H1 (cell line): ENCODE measurements at regions not wholly inside any gene's neighbourhood (a gene's known extent, or its start where the extent isn't known, plus 50 kb on each side); places are given as distances from the start of the nearest gene placed in this dataset.
A peak's percentile ranks its signal among the peaks of the same experiment; 100 is the strongest.

Experiments used
- CTCF ChIA-PET: fragments of 300-600 bp; sonication (Branson Sonifier 250); formaldehyde crosslinking; loops from one replicate; lab custom pipeline; 2021; ENCODE audit not compliant: partially characterized antibody; lab: Charles Lee
- POLR2A ChIA-PET: fragments of 300-600 bp; sonication (Branson Sonifier 250); formaldehyde crosslinking; loops from one replicate; lab custom pipeline; 2021; ENCODE audit warnings: inconsistent platforms; ENCODE audit not compliant: partially characterized antibody; lab: Charles Lee
- DNase-seq, 2 experiments: peaks; one replicate each; pipeline versions ENCODE4 v3.0.0 to v3.0.0-alpha.2; 2010 to 2022; ENCODE audit warnings: low spot score in 2 of 2, low read depth in 1 of 2, mixed read lengths in 1 of 2
- FAIRE-seq: peaks from 2 replicates; lab custom pipeline; 2011; peaks lifted over from hg19 to GRCh38; lab: Jason Lieb, UNC
- H2AFZ ChIP-seq: 2 replicates; pipeline ENCODE4 v1.8.1; 2012; ENCODE audit warnings: low read length, inconsistent platforms
- H2AK5ac ChIP-seq: 2 replicates; pipeline ENCODE4 v1.6.1; 2013; ENCODE audit warnings: low read depth, low read length
- H2BK120ac ChIP-seq: replicated peaks from 2 replicates; pipeline ENCODE3; 2013; ENCODE audit warnings: low read depth, low read length, inconsistent platforms
- H2BK12ac ChIP-seq: 2 replicates; pipeline ENCODE4 v1.6.1; 2013; ENCODE audit warnings: low read depth, low read length
- H2BK15ac ChIP-seq: 2 replicates; pipeline ENCODE4 v1.6.1; 2013; ENCODE audit warnings: low read length
- H2BK20ac ChIP-seq: 2 replicates; pipeline ENCODE4 v1.6.1; 2013; ENCODE audit warnings: low read length
- H2BK5ac ChIP-seq: 2 replicates; pipeline ENCODE4 v1.6.1; 2013; ENCODE audit warnings: low read depth, low read length
- H3K14ac ChIP-seq: 2 replicates; pipeline ENCODE4 v1.6.1; 2013; ENCODE audit warnings: inconsistent platforms; ENCODE audit not compliant: insufficient read length
- H3K18ac ChIP-seq: 2 replicates; pipeline ENCODE4 v1.6.1; 2013; ENCODE audit warnings: low read length; ENCODE audit errors: extremely low read depth
- H3K23ac ChIP-seq: 2 replicates; pipeline ENCODE4 v1.6.1; 2013; ENCODE audit warnings: inconsistent platforms; ENCODE audit not compliant: insufficient read length
- H3K23me2 ChIP-seq: 2 replicates; pipeline ENCODE4 v1.6.1; 2013; ENCODE audit warnings: low read depth, low read length
- H3K27ac ChIP-seq: 2 replicates; pipeline ENCODE4 v1.6.1; 2011; ENCODE audit warnings: low read depth, low read length, inconsistent platforms
- H3K27me3 ChIP-seq, 4 experiments: replicated peaks in 1 of 4; 1 replicate in 1 of 4; 2 replicates in 3 of 4; pipeline versions ENCODE4 v1.6.1 to v1.8.1; 2011 to 2013; ENCODE audit warnings: low read length in 3 of 4, mild to moderate bottlenecking in 3 of 4, inconsistent platforms in 2 of 4, mixed read lengths in 2 of 4, moderate library complexity in 1 of 4; ENCODE audit not compliant: control insufficient read depth in 3 of 4, insufficient read depth in 3 of 4; ENCODE audit errors: extremely low read depth in 1 of 4
- H3K36me3 ChIP-seq, 4 experiments: 2 replicates each; pipeline versions ENCODE4 v1.6.1 to v1.8.1; 2011 to 2013; ENCODE audit warnings: mild to moderate bottlenecking in 4 of 4, low read length in 3 of 4, moderate library complexity in 2 of 4, control low read depth in 1 of 4, inconsistent platforms in 1 of 4; ENCODE audit not compliant: insufficient read depth in 4 of 4, control insufficient read depth in 2 of 4
- H3K4ac ChIP-seq: replicated peaks from 2 replicates; pipeline ENCODE3; 2013; ENCODE audit warnings: low read length, low read depth, mixed read lengths, inconsistent platforms; ENCODE audit not compliant: insufficient read length
- H3K4me1 ChIP-seq, 4 experiments: replicated peaks in 1 of 4; 1 replicate in 1 of 4; 2 replicates in 3 of 4; pipeline versions ENCODE4 v1.6.1 to v1.8.1; 2011 to 2013; ENCODE audit warnings: low read length in 3 of 4, inconsistent platforms in 2 of 4, mixed read lengths in 1 of 4; ENCODE audit not compliant: insufficient read depth in 4 of 4, control insufficient read depth in 3 of 4
- H3K4me2 ChIP-seq, 2 experiments: 2 replicates each; pipeline versions ENCODE4 v1.6.1 to v1.8.1; 2011 to 2013; ENCODE audit warnings: low read depth in 2 of 2, low read length in 2 of 2, control low read depth in 1 of 2, inconsistent platforms in 1 of 2, mild to moderate bottlenecking in 1 of 2; ENCODE audit not compliant: insufficient read depth in 1 of 2
- H3K4me3 ChIP-seq, 4 experiments: fragments of 200-600, 300-600 bp in 1 of 4; sonication (generic), shearing (Covaris generic), sonication (Bioruptor Twin) in 1 of 4; 2 replicates each; pipeline versions ENCODE4 v1.5.1 to v1.8.1; 2011 to 2016; ENCODE audit warnings: low read length in 4 of 4, low read depth in 3 of 4, control low read depth in 2 of 4, inconsistent platforms in 2 of 4, mild to moderate bottlenecking in 2 of 4, mixed read lengths in 1 of 4, moderate library complexity in 1 of 4; ENCODE audit not compliant: insufficient read depth in 2 of 4; ENCODE audit errors: extremely low read depth in 1 of 4
- H3K56ac ChIP-seq: replicated peaks from 2 replicates; pipeline ENCODE3; 2013; ENCODE audit warnings: low read depth, mild to moderate bottlenecking, mixed read lengths, low read length, inconsistent platforms; ENCODE audit not compliant: insufficient read length
- H3K79me1 ChIP-seq: 2 replicates; pipeline ENCODE4 v1.6.1; 2013; ENCODE audit warnings: low read depth, low read length, control low read depth
- H3K79me2 ChIP-seq, 2 experiments: 2 replicates each; pipeline versions ENCODE4 v1.6.1 to v1.8.1; 2012 to 2013; ENCODE audit warnings: low read length in 2 of 2, mild to moderate bottlenecking in 2 of 2, inconsistent platforms in 1 of 2; ENCODE audit not compliant: insufficient read depth in 2 of 2, control insufficient read depth in 1 of 2
- H3K9ac ChIP-seq, 4 experiments: replicated peaks in 1 of 4; 1 replicate in 1 of 4; 2 replicates in 3 of 4; pipeline versions ENCODE4 v1.6.1 to v1.8.1; 2011 to 2013; ENCODE audit warnings: low read depth in 3 of 4, low read length in 3 of 4, control low read depth in 2 of 4, mild to moderate bottlenecking in 2 of 4, moderate library complexity in 2 of 4, inconsistent platforms in 1 of 4; ENCODE audit errors: extremely low read depth in 1 of 4
- H3K9me3 ChIP-seq, 2 experiments: 2 replicates each; pipeline versions ENCODE4 v1.6.1 to v1.8.1; 2012 to 2013; ENCODE audit warnings: mild to moderate bottlenecking in 2 of 2, moderate library complexity in 2 of 2, control low read depth in 1 of 2, inconsistent platforms in 1 of 2, low read depth in 1 of 2, low read length in 1 of 2, mixed read lengths in 1 of 2; ENCODE audit not compliant: insufficient read depth in 2 of 2
- H4K20me1 ChIP-seq, 2 experiments: replicated peaks in 1 of 2; 2 replicates each; pipeline versions ENCODE3 to v1.8.1; 2011 to 2013; ENCODE audit warnings: inconsistent platforms in 2 of 2, low read length in 2 of 2, mild to moderate bottlenecking in 1 of 2; ENCODE audit not compliant: insufficient read depth in 2 of 2, control insufficient read depth in 1 of 2
- H4K5ac ChIP-seq: 2 replicates; pipeline ENCODE4 v1.6.1; 2013; ENCODE audit warnings: low read length, low read depth, mixed read lengths, inconsistent platforms; ENCODE audit not compliant: insufficient read length
- H4K8ac ChIP-seq: 2 replicates; pipeline ENCODE4 v1.8.0; 2013; ENCODE audit warnings: mild to moderate bottlenecking, moderate library complexity, low read length, inconsistent platforms; ENCODE audit not compliant: insufficient read depth; ENCODE audit errors: extremely low read depth
- H4K91ac ChIP-seq: replicated peaks from 2 replicates; pipeline ENCODE3; 2013; ENCODE audit warnings: low read length, mixed read lengths, inconsistent platforms; ENCODE audit not compliant: insufficient read length
- CBX5 ChIP-seq: fragments of 300-800, 300-1000 bp; sonication (generic); IDR thresholded peaks from 2 replicates; pipeline ENCODE4 v1.7.1; 2016; ENCODE audit warnings: antibody characterized with exemption, low read length, low read depth
- CHD1 ChIP-seq: IDR thresholded peaks from 2 replicates; pipeline ENCODE4 v1.6.1; 2012; ENCODE audit warnings: low read depth, low read length, improper control_type of control experiment
- FOSL1 ChIP-seq: IDR thresholded peaks from 2 replicates; pipeline ENCODE4 v1.6.1; 2011; ENCODE audit warnings: mild to moderate bottlenecking, low read depth, low read length, moderate library complexity; ENCODE audit not compliant: insufficient read depth
- JUN ChIP-seq: IDR thresholded peaks from 2 replicates; pipeline ENCODE4 v1.6.1; 2011; ENCODE audit warnings: low read depth, mild to moderate bottlenecking, improper control_type of control experiment, low read length
- MAFK ChIP-seq: IDR thresholded peaks from 2 replicates; pipeline ENCODE4 v1.6.1; 2012; ENCODE audit warnings: low read depth, mild to moderate bottlenecking, improper control_type of control experiment, low read length
- NRF1 ChIP-seq: IDR thresholded peaks from 2 replicates; pipeline ENCODE4 v1.6.1; 2011; ENCODE audit warnings: mild to moderate bottlenecking, low read depth, low read length, improper control_type of control experiment
- POU5F1 ChIP-seq: IDR thresholded peaks from 2 replicates; pipeline ENCODE4 v1.6.1; 2011; ENCODE audit warnings: low read depth, mild to moderate bottlenecking, low read length, moderate library complexity
- SIX5 ChIP-seq: IDR thresholded peaks from 2 replicates; pipeline ENCODE4 v1.6.1; 2011; ENCODE audit warnings: mild to moderate bottlenecking, low read depth, low read length
- SRF ChIP-seq: IDR thresholded peaks from 2 replicates; pipeline ENCODE4 v1.6.1; 2011; ENCODE audit warnings: mild to moderate bottlenecking, low read depth, low read length, moderate library complexity
- SUZ12 ChIP-seq: fragments of 200-600 bp; sonication (generic); IDR thresholded peaks from 2 replicates; pipeline ENCODE4 v1.6.1; 2012; ENCODE audit warnings: mild to moderate bottlenecking, inconsistent platforms, low read length, moderate library complexity, mixed read lengths
- TAF1 ChIP-seq: IDR thresholded peaks from 2 replicates; pipeline ENCODE4 v1.6.1; 2011; ENCODE audit warnings: mild to moderate bottlenecking, low read depth, low read length
- TAF7 ChIP-seq: optimal IDR thresholded peaks from 2 replicates; pipeline ENCODE3; 2011; ENCODE audit warnings: low read depth, mild to moderate bottlenecking, inconsistent platforms, low read length, moderate library complexity, borderline replicate concordance
- TCF12 ChIP-seq: IDR thresholded peaks from 2 replicates; pipeline ENCODE4 v1.6.1; 2011; ENCODE audit warnings: low read depth, mild to moderate bottlenecking, low read length
- WGBS, 2 experiments: shearing (Covaris generic) in 1 of 2; methylation state at CpG; one replicate each; pipeline versions ENCODE4 v1.1.6 to v1.1.7; 2013 to 2015; ENCODE audit warnings: low lambda C conversion rate in 2 of 2, mixed read lengths in 2 of 2, inconsistent platforms in 1 of 2, low coverage in 1 of 2, missing lambda C conversion rate in 1 of 2; ENCODE audit not compliant: insufficient replicate concordance in 2 of 2, insufficient coverage in 1 of 2, insufficient read length in 1 of 2; ENCODE audit errors: extremely low coverage in 1 of 2, missing lambda C conversion rate in 1 of 2; 5-methylcytosine and 5-hydroxymethylcytosine counted together
- TF ChIP-seq, protein P1 (sequence below): IDR thresholded peaks from 2 replicates; pipeline ENCODE4 v1.6.1; 2011; ENCODE audit warnings: low read depth, mild to moderate bottlenecking, low read length; ENCODE audit not compliant: insufficient read depth

DNA sequence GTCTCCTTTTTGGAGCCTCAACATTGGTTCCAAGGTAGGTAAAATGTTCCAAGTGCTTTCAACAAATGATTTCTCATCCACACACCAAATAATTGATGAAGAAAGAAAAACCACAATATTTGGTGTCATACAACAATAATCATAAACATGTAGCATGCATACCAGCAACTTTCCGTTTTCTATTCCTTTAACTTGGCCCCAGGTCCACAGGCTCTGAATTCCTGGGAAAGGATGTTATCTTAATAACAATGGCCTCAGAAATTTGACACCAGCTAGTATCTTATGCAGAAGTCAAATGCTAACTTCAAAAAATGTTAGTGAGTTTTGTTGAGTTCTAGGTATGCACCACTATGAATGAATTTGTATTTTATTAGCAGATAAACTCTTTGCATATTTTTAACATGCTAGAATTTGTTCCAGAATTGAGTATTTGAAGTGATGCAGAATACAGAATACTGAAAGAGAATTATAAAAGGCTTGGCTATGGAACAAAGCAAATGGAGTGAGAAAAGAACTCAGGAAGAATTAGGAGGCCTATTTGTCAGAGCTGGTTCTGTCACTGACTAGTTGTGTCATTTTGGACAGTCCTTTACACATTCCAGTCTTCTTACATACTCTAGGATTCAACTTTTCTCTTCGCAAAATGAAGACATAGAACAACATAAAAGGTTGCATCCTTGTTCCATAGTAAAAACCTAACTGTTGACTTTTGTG lies 435.3 kb upstream of the TNC start:
- H3K27ac ChIP-seq: no peak overlapping the region
- no peak overlapping the region for H2BK5ac ChIP-seq
- no peak overlapping the region for H2BK12ac ChIP-seq
- peak; percentile 82 for FAIRE-seq
- no peak for DNase-seq
- no peak overlapping the region for H4K91ac ChIP-seq
- no peak overlapping the region for H3K56ac ChIP-seq
- H3K4me1 ChIP-seq: peaks cover 0 to 6% (median 3%) of the 10 kb centered on the region in 4 experiments; a peak in 2 of 7 replicates
- H3K79me2 ChIP-seq: no peaks in the 10 kb centered on the region
- H4K5ac ChIP-seq: no peak overlapping the region
- 57% methylated on average over 2 of the region's 2 CpGs; no CpG with 5 or more reads in 1 of the 2 experiments for WGBS, 2 experiments
- peaks cover 0 to 4% (median 0%) of the 10 kb centered on the region in 4 experiments; a peak in 1 of 8 replicates for H3K36me3 ChIP-seq
- H3K4me3 ChIP-seq: peak overlapping the region in 1 of 4 experiments; percentile 1; a peak in 1 of 8 replicates
- POLR2A ChIA-PET: no interaction called here
- no peak overlapping the region for H4K8ac ChIP-seq
- no peak overlapping the region for H3K9ac ChIP-seq
- H3K9me3 ChIP-seq: peaks cover 20 to 27% of the 10 kb centered on the region in 2 experiments
- no peaks in the 10 kb centered on the region for H3K23me2 ChIP-seq
- peak overlapping the region in 1 of 2 experiments; percentile 29; a peak in 1 of 4 replicates for H3K4me2 ChIP-seq
- H3K4ac ChIP-seq: no peak overlapping the region
- no peaks in the 10 kb centered on the region for H3K27me3 ChIP-seq
- H3K14ac ChIP-seq: no peak overlapping the region
- no peak overlapping the region for H3K23ac ChIP-seq
- H2AK5ac ChIP-seq: no peak overlapping the region
- CTCF ChIA-PET: no interaction called here
- no peak overlapping the region for H3K18ac ChIP-seq
- no peak overlapping the region for H2AFZ ChIP-seq
- no peak overlapping the region for H2BK120ac ChIP-seq
- H2BK15ac ChIP-seq: no peak overlapping the region
- no peaks in the 10 kb centered on the region for H3K79me1 ChIP-seq
- H4K20me1 ChIP-seq: no peaks in the 10 kb centered on the region
- no peak overlapping the region for H2BK20ac ChIP-seq
- TF ChIP-seq CHD1: no peak
- no peak for TF ChIP-seq SUZ12
- no peak for TF ChIP-seq SRF
- TF ChIP-seq FOSL1: no peak
- TF ChIP-seq NRF1: no peak
- TF ChIP-seq TCF12: no peak
- no peak for TF ChIP-seq TAF7
- TF ChIP-seq, protein P1, sequence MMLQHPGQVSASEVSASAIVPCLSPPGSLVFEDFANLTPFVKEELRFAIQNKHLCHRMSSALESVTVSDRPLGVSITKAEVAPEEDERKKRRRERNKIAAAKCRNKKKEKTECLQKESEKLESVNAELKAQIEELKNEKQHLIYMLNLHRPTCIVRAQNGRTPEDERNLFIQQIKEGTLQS: no peak
- no peak for TF ChIP-seq CBX5
- TF ChIP-seq JUN: no peak
- TF ChIP-seq POU5F1: no peak
- TF ChIP-seq TAF1: no peak
- no peak for TF ChIP-seq MAFK
- no peak for TF ChIP-seq SIX5
